A673 (cell line): ENCODE measurements at regions not wholly inside any gene's neighbourhood (a gene's known extent, or its start where the extent isn't known, plus 50 kb on each side); places are given as distances from the start of the nearest gene placed in this dataset.

ENCODE experiments used
- BruUV-seq: library from RNA; stranded (reverse); fragments of 400-500 nt; replicated peaks from 2 replicates; lab custom pipeline; 2021; lab: Mats Ljungman, UMichigan
- CTCF ChIA-PET: fragments of 300-600 bp; sonication (Branson Sonifier 250); formaldehyde crosslinking; loops from one replicate; lab custom pipeline; 2022; ENCODE audit warnings: antibody characterized with exemption; lab: Charles Lee
- POLR2A ChIA-PET: fragments of 300-600 bp; sonication (Branson Sonifier 250); formaldehyde crosslinking; loops from one replicate; lab custom pipeline; 2022; ENCODE audit warnings: antibody characterized with exemption; ENCODE audit not compliant: low non-redundant PET; lab: Charles Lee
- DNase-seq: peaks from one replicate; pipeline ENCODE4 v3.0.0-alpha.2; 2015; ENCODE audit warnings: low spot score
- H3K27ac ChIP-seq: fragments of 200-600 bp; sonication (generic); 2 replicates; pipeline ENCODE4 v1.5.1; 2016; ENCODE audit warnings: mixed run types, low read depth, mild to moderate bottlenecking, mixed read lengths, antibody characterized with exemption, low read length; ENCODE audit not compliant: poor library complexity, severe bottlenecking
- H3K27me3 ChIP-seq: fragments of 200-600 bp; sonication (generic); replicated peaks from 2 replicates; pipeline ENCODE4 v1.6.1; 2017; ENCODE audit warnings: mixed run types, low read depth, mild to moderate bottlenecking, mixed read lengths, antibody characterized with exemption, low read length; ENCODE audit not compliant: insufficient read depth, poor library complexity
- H3K36me3 ChIP-seq: fragments of 200-600 bp; sonication (generic); 2 replicates; pipeline ENCODE4 v1.6.1; 2016; ENCODE audit warnings: mixed run types, mild to moderate bottlenecking, mixed read lengths, antibody characterized with exemption, low read length; ENCODE audit not compliant: insufficient read depth, poor library complexity, severe bottlenecking
- H3K4me1 ChIP-seq: fragments of 200-600 bp; sonication (generic); 2 replicates; pipeline ENCODE4 v1.6.1; 2017; ENCODE audit warnings: mixed run types, mild to moderate bottlenecking, mixed read lengths, antibody characterized with exemption, low read length; ENCODE audit not compliant: insufficient read depth, poor library complexity, severe bottlenecking
- H3K4me3 ChIP-seq: fragments of 200-600 bp; sonication (generic); 2 replicates; pipeline ENCODE4 v1.5.1; 2016; ENCODE audit warnings: low read depth, mixed run types, mild to moderate bottlenecking, mixed read lengths, low read length; ENCODE audit not compliant: poor library complexity, severe bottlenecking
- H3K9me3 ChIP-seq: fragments of 200-600 bp; sonication (generic); 2 replicates; pipeline ENCODE4 v1.6.1; 2016; ENCODE audit warnings: mixed run types, low read depth, mild to moderate bottlenecking, mixed read lengths, antibody characterized with exemption, low read length; ENCODE audit not compliant: poor library complexity, severe bottlenecking
- EZH2 ChIP-seq: fragments of 200-600 bp; sonication (generic); IDR thresholded peaks from 2 replicates; pipeline ENCODE4 v1.6.1; 2017; ENCODE audit warnings: borderline replicate concordance, low read depth, mild to moderate bottlenecking, mixed read lengths, antibody characterized with exemption, low read length; ENCODE audit not compliant: poor library complexity, severe bottlenecking
- intact Hi-C: fragments of 100-400 bp; cut with micrococcal nuclease; formaldehyde crosslinking; loops from one replicate; pipeline ENCODE4 v1.10.0; 2022; ENCODE audit not compliant: unreplicated experiment
- TF ChIP-seq, protein P1 (sequence below): fragments of 300-800, 200-600 bp; sonication (generic); conservative IDR thresholded peaks from 2 replicates; pipeline ENCODE4 v1.5.1; 2017; ENCODE audit warnings: low read depth, mild to moderate bottlenecking, antibody characterized with exemption, low read length, moderate library complexity, mixed read lengths

DNA sequence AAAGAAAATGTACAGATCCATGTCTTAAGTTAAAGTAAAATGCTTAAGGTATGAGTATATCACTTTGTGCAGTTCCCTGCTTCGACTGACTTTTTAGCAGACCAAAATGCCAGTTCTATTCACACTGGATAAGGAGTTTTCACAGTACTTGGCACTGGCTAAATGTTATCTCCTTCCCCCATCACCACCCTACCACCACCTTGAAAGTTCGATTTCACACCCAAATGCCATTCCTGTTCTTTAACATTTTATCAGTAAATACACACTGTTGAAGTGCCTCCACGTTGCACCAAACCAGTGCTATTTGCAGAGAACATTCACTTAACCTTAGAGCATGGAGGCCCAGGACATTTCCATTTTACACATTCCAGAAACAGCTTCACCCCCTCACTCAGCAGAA is 100.0 kb downstream of the URB2 start:
- Histone ChIP-seq H3K36me3 (no peaks in the 10 kb centered on the region), H3K4me3 (no peak overlapping the region), H3K9me3 (peaks cover 12% of the 10 kb centered on the region), H3K27me3 (no peaks in the 10 kb centered on the region), H3K27ac (no peak overlapping the region), H3K4me1 (no peaks in the 10 kb centered on the region)
- CTCF ChIA-PET, result no interaction called here
- intact Hi-C loops, result no loop called here
- DNase-seq, result no peak
- no TSS peak for BruUV-seq
- TF ChIP-seq, protein P1, sequence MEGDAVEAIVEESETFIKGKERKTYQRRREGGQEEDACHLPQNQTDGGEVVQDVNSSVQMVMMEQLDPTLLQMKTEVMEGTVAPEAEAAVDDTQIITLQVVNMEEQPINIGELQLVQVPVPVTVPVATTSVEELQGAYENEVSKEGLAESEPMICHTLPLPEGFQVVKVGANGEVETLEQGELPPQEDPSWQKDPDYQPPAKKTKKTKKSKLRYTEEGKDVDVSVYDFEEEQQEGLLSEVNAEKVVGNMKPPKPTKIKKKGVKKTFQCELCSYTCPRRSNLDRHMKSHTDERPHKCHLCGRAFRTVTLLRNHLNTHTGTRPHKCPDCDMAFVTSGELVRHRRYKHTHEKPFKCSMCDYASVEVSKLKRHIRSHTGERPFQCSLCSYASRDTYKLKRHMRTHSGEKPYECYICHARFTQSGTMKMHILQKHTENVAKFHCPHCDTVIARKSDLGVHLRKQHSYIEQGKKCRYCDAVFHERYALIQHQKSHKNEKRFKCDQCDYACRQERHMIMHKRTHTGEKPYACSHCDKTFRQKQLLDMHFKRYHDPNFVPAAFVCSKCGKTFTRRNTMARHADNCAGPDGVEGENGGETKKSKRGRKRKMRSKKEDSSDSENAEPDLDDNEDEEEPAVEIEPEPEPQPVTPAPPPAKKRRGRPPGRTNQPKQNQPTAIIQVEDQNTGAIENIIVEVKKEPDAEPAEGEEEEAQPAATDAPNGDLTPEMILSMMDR, result no peak
- TF ChIP-seq EZH2, result no peak
- POLR2A ChIA-PET, result no interaction called here

DNA sequence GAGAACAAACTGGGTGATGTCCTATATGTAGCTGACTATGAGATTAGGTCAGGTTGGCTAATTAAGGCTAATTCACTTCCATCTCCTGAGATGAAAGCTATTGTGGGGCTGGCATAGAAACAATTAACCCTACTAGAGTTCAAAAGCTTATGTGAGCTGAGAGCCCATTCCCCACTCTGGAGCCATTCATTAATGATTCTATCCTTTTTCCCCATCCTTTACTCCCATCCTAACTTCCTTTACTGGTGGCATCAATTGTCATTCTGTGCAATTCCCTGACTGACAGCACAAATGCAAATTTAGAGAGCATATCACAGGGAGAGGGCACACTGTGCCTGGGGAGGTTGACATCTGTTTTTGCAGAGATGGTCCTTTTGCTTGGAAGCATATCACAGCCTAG is 103.9 kb downstream of the URB2 start:
- no peak for TF ChIP-seq EZH2
- TF ChIP-seq, protein P1, result no peak
- intact Hi-C loops, result no loop called here
- Histone ChIP-seq H3K4me3 (no peak overlapping the region), H3K4me1 (no peaks in the 10 kb centered on the region), H3K27me3 (no peaks in the 10 kb centered on the region), H3K36me3 (no peaks in the 10 kb centered on the region), H3K9me3 (no peaks in the 10 kb centered on the region), H3K27ac (no peak overlapping the region)
- POLR2A ChIA-PET, result no interaction called here
- no peak for DNase-seq
- CTCF ChIA-PET, result interaction anchor here (0.6 kb wide), 1 partner anchor 308 kb away, joined by 3 read pairs; no protein-coding TSS in a partner anchor
- BruUV-seq, result no TSS peak

DNA sequence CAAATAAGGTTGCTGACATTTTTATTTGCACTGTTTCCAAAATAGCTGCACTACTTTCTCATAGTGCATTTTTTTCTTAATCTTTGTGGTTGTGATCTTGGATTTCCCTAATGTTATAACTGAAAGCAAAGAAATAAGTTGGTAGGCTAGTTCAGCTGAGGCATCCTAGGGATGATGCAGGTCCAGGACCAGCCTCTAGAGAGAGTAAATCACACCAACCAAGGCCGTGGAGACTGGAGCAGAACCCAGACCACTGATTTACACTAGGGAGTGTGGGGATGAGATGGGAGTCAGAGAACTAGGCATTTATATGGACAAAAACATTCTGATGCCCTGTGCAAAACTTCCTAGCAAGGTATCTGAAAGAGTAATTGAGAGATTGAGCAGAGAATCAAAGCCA is 104.5 kb downstream of the URB2 start:
- POLR2A ChIA-PET, result no interaction called here
- CTCF ChIA-PET, result no interaction called here
- no peak for TF ChIP-seq EZH2
- TF ChIP-seq, protein P1, result no peak

More for the DNA sequence above, 104.5 kb downstream of the URB2 start:
- intact Hi-C loops, result no loop called here
- Histone ChIP-seq H3K4me1 (no peaks in the 10 kb centered on the region), H3K9me3 (no peaks in the 10 kb centered on the region), H3K27ac (no peak overlapping the region), H3K27me3 (no peaks in the 10 kb centered on the region), H3K36me3 (no peaks in the 10 kb centered on the region), H3K4me3 (no peak overlapping the region)
- no peak for DNase-seq
- no TSS peak for BruUV-seq
